HG03354 (cell line): ENCODE measurements at regions not wholly inside any gene's neighbourhood (a gene's known extent, or its start where the extent isn't known, plus 50 kb on each side); places are given as distances from the start of the nearest gene placed in this dataset.

ENCODE experiments used
- ATAC-seq: cut with Tn5 transposase; IDR thresholded peaks from one replicate; pipeline ENCODE4 v1.9.1; 2021; ENCODE audit warnings: mild to moderate bottlenecking; ENCODE audit not compliant: unreplicated experiment, poor library complexity, severe bottlenecking

DNA sequence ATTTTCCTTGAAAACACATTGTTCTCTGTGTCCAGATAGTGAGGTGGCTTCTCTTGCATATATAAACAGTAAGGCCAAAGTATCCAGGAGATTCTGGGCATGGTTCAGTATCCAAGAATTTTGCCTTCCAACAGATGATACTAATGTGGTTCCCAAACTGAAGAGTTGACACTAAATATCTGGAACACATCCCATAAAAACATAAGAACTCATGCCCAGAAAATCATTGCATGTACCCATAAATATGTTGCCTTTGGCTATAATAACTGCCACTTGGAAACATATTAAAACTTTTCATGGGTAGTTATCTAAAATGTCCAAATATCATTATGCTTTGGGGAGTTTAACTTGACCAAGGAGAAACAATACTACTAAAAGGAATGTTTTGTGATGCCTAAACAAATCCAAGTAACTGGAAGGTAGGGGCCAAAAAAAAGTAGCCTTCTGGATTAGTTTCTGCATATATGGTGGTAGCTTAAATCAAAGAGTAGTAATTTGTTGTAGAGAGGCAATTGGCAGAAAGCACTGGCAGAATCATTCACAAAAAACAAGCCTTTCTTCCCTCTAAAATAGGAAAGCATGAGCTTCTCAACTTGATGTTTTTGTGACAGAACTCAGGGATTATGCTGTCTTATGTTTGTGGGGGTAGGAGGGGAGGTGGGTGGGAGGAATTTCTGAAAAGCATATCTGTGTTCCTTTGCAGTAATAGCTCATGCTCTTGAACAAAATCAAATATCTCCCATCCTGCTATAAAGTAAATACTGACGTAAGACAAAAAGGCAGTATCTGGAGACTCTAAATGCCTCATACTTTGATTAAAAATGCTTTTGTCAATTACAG lies 753.9 kb downstream of the TUSC7 start:
- ATAC-seq: no peak

GRCh38 chr3:117471831-117472230 lies 762.3 kb downstream of the TUSC7 start:
- ATAC-seq: no peak

- ATAC-seq: no peak
These were observed 764.5 kb downstream of the TUSC7 start for GRCh38 chr3:117473981-117474538.

- no peak for ATAC-seq
These were observed 767.0 kb downstream of the TUSC7 start for GRCh38 chr3:117476572-117476971.

DNA sequence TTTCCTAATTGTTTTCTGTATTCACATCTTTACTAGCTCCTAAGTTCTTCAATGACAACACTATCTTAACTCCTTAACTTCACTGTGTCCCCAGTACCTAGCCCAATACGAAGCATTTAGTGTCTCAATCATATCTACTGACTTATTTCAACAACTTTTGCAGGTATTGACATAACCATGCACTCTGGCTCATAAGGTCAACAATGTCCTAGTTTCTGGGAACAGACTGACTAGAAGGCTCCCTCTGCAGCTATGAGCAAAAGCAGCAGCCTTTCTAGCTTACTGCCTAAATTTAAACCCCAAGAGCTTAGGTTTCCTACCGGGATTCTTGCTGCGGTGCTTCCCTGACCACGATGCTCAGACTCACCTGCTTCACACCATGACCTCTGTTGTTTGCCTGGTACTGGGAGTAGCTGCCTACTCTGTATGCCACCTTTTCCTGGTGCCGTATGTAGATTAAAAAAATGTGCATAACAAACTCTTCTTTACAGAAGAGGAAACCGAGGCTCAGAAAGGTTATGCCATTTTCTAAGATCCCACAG lies 767.7 kb downstream of the TUSC7 start:
- ATAC-seq: no peak

DNA sequence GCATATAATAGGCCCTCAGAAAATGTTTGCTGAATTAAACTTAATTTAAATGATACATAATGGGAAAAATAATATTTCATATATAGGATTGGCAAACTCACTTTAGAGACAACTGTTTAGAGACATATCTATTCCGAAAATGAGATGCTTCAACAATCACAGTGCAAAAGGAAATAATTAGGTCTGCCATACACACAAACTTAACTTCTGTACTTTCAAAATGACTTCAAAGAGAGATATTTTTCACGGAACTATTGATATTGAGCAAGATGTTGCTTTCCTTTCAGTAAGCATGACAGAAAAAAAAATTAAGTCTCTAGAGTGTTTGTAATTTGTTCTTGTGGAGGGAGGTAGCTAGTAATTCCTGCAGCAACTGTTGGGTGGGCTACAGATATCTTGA lies 769.5 kb downstream of the TUSC7 start:
- no peak for ATAC-seq

GRCh38 chr3:117480525-117480924 lies 770.9 kb downstream of the TUSC7 start:
- no peak for ATAC-seq

- no peak for ATAC-seq
These were observed 771.4 kb downstream of the TUSC7 start for GRCh38 chr3:117480972-117481371.

GRCh38 chr3:117483839-117484238 lies 774.3 kb downstream of the TUSC7 start:
- ATAC-seq: no peak

DNA sequence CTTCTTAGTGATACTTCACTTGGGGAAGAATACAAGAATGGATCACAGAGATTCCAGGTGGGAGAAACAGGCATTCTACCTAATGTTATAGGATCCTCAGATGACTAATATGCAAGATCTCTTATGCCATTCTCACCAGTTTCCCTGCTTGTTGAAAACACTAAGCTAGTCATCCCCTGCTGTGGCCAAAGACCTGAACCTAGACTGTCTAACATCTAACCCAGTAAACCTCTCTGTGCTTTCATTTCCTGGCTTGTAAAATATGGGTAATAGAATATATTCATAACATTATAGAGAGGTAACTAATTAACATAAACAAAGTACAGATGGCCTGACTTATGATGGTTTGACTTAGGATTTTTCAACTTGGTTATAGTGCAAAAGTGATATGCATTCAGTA lies 776.3 kb downstream of the TUSC7 start:
- ATAC-seq: no peak

GRCh38 chr3:117486719-117487716 lies 777.4 kb downstream of the TUSC7 start:
- ATAC-seq: peak; percentile 66

GRCh38 chr3:117488983-117489382 lies 779.4 kb downstream of the TUSC7 start:
- ATAC-seq: no peak

DNA sequence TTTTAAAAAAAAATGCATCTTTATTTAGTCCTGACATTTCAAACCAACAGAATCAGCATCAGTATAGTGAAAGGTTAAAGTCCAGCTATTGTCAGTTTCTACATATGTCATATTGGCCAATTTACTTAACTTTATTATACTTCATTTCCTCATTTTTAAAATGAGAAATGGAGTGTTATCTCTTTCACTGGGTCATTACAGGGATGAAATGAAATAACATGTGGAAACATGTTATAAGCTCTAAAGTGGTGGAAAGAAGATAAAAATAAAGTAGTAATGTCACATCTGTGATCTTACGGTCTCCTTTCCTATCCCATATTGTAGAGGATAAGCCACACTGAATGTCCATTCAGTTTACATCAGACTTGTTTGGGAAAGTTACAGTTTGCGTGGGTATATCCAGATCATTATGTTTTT lies 780.1 kb downstream of the TUSC7 start:
- no peak for ATAC-seq

- no peak for ATAC-seq
These were observed 781.1 kb downstream of the TUSC7 start for GRCh38 chr3:117490716-117491115.

DNA sequence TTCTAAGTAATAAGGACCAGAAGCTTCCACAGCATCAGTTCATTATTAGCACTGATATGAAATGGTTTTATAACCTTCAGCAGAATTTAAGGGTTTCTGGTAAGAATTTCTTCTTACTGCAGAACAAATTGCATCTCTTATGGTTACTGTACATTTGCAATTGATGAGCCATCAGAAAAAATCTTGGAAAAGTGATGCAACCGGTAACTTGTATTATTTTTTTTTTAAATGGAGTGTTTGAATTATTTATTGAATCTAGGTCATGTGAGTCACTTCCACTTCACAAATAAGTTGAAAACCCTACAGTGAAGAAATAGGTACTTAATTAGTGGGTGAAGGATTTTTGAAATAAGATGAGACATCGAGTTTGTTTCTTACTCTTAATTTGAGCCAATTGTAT lies 786.0 kb downstream of the TUSC7 start:
- ATAC-seq: no peak

GRCh38 chr3:117499189-117499870 lies 789.8 kb downstream of the TUSC7 start:
- ATAC-seq: no peak

GRCh38 chr3:117507958-117508357 lies 798.4 kb downstream of the TUSC7 start:
- no peak for ATAC-seq

GRCh38 chr3:117509858-117510257 lies 800.3 kb downstream of the TUSC7 start:
- no peak for ATAC-seq

DNA sequence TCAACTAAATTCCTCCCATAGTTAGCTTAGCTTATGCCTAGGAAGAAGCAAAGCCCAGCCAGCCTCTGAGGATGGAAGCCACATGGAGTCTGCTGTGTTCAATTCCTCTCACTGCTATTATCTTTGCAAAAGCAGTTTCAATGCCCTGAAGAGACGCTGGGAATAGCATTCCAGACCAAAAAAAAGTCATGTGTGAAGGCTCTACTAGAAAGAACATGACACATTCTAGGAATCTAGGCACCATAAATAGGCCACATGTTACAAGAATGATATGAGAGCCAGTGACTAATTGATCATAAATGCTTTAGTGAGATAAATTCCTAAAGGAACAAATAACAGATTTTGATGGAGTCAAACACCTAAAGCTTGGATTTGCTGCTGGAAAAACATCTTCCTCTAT lies 800.8 kb downstream of the TUSC7 start:
- no peak for ATAC-seq

- ATAC-seq: no peak
These were observed 803.4 kb downstream of the TUSC7 start for GRCh38 chr3:117512975-117513374.
